22Rv1 (cell line): ENCODE measurements at regions not wholly inside any gene's neighbourhood (a gene's known extent, or its start where the extent isn't known, plus 50 kb on each side); places are given as distances from the start of the nearest gene placed in this dataset.
"Not testable (repeated sequence)": the region's sequence is repeated elsewhere in the genome, so short reads cannot be mapped to it uniquely, and the experiment has no call there.

Experiments used
- ZFX ChIP-seq: fragments of 450-650 bp; IDR thresholded peaks from 2 replicates; pipeline ENCODE4 v1.6.1; 2017; ENCODE audit warnings: antibody characterized with exemption, borderline replicate concordance
- TF ChIP-seq, protein P1 (sequence below): fragments of 450-650 bp; IDR thresholded peaks from 2 replicates; pipeline ENCODE4 v1.5.1; 2017; ENCODE audit warnings: mild to moderate bottlenecking

DNA sequence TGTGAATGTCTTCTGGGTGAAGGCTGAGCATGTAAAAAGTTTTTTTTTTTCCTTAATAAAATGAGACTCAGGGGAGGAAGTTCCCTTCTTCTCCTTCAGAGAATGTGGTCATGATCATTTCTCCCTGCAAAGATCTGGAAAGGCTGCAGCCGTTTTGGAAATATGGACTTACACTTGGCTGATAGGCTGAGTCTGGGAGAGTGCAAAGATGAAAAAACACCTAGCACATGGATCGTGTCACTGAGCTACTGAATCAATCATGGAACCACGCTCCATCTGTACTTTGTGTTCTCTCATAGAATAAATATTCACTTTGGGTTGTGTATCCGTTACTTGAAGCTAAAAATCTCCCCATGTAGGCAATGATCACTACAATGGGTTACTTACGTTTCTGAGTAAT, 290.9 kb upstream of the POTED start:
- TF ChIP-seq, protein P1, sequence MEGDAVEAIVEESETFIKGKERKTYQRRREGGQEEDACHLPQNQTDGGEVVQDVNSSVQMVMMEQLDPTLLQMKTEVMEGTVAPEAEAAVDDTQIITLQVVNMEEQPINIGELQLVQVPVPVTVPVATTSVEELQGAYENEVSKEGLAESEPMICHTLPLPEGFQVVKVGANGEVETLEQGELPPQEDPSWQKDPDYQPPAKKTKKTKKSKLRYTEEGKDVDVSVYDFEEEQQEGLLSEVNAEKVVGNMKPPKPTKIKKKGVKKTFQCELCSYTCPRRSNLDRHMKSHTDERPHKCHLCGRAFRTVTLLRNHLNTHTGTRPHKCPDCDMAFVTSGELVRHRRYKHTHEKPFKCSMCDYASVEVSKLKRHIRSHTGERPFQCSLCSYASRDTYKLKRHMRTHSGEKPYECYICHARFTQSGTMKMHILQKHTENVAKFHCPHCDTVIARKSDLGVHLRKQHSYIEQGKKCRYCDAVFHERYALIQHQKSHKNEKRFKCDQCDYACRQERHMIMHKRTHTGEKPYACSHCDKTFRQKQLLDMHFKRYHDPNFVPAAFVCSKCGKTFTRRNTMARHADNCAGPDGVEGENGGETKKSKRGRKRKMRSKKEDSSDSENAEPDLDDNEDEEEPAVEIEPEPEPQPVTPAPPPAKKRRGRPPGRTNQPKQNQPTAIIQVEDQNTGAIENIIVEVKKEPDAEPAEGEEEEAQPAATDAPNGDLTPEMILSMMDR: not testable (repeated sequence)
- TF ChIP-seq ZFX: not testable (repeated sequence)
